SK-N-MC (cell line): ENCODE measurements at regions not wholly inside any gene's neighbourhood (a gene's known extent, or its start where the extent isn't known, plus 50 kb on each side); places are given as distances from the start of the nearest gene placed in this dataset.

Experiments
- EZH2 ChIP-seq: fragments of 200-600 bp; sonication (generic); IDR thresholded peaks from one replicate; pipeline ENCODE4 v1.6.1; 2017; ENCODE audit warnings: antibody characterized with exemption
- POLR2AphosphoS5 ChIP-seq: IDR thresholded peaks from 2 replicates; pipeline ENCODE4 v1.6.1; 2012; ENCODE audit warnings: mild to moderate bottlenecking, low read depth, low read length, borderline replicate concordance

DNA sequence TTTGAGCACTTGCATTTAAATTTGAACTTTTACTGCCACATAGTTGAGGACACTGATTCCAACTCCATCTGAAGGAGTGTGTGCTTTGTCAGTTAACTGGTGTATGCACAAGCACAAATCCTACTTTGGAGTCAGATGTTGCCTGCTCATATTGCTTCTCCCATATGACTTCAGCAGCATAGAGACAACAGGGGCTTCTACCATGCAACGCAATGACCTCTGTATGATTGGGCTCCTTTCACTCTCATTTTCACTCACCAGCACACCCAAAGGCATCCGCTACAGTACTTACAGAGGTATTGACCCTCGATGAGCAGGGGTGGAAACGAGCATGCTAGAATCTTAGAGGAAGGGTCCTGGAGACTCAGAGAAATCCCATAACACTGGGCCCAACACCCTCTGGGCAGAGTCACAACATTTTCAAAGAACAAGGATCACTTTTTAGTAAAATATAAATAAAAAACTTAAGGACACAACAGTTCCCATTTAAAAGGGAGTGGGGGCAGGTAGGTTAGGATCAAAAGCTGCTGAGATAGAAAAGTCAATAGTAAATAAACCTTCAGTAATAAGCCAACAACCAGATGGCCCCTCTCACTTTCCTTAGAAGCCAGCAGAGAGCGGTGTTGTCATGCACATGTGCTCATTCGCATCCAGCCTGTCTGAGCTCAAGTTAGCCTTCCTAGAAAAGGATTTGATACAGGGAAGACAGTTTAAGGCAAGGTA lies 203.8 kb downstream of the SNCAIP start:
- TF ChIP-seq EZH2 = no peak
- no peak for TF ChIP-seq POLR2AphosphoS5
